C1 segment of cervical spinal cord (tissue), 14 donors: ENCODE measurements at regions not wholly inside any gene's neighbourhood (a gene's known extent, or its start where the extent isn't known, plus 50 kb on each side); places are given as distances from the start of the nearest gene placed in this dataset.
A peak's percentile ranks its signal among the peaks of the same experiment; 100 is the strongest.
"Not testable (repeated sequence)": the region's sequence is repeated elsewhere in the genome, so short reads cannot be mapped to it uniquely, and the experiment has no call there.

Experiments
- DNase-seq, 14 donors: peaks; one replicate each; lab custom pipeline; 2025; lab: John Stamatoyannopoulos, UW

DNA sequence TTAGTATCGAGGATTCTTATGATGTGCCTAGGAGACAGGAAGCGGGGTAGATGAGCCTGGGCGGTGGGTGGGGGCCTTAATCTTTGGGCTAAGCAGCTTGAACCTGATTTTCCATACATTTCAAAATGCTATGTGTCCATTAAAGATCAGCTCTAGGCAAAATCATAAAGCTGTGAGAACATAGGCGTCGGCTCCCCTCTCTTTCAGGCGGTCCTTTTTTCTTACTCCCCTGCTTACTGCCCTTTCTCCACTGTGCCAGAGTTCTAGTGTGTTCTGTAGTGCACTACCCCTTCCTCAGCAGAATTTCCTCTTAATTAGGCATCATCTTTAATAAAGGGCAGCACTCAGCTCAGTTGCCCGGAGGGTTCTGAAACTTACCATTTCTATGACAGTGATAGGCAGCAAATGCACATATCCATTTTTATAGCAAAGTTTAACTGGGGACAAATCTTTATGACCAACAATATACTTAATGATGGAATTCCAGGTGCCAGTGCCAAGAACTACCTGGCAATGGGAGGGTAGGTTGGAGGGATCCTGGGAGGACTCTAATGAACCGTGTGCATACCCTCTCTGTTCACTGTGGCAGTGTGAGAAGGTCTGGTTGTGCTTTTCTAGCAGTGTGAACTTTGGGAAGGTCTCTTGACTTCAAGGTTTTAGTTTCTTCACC, 404.5 kb upstream of the TPM1 start:
- DNase-seq = no peak

DNA sequence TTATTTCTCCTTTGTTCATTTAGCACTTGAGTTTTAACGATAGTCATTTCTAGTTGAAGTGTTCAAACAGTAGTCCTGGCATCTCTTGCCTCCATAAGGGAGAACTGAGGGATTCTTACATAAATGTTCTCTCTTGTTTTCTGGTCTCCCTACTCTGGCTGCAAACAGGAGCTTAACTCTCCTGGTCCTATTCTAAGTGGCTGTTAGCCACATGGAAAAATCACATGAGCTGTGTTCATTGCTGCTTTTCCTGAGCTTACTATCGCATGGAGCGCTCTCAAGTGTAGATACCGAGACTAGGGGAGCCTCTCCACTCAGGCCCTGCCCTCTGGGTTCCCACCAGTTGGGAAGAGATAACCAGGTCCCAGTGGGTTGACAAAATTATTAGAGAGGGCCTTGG, 403.1 kb upstream of the TPM1 start:
- DNase-seq = no peak

DNA sequence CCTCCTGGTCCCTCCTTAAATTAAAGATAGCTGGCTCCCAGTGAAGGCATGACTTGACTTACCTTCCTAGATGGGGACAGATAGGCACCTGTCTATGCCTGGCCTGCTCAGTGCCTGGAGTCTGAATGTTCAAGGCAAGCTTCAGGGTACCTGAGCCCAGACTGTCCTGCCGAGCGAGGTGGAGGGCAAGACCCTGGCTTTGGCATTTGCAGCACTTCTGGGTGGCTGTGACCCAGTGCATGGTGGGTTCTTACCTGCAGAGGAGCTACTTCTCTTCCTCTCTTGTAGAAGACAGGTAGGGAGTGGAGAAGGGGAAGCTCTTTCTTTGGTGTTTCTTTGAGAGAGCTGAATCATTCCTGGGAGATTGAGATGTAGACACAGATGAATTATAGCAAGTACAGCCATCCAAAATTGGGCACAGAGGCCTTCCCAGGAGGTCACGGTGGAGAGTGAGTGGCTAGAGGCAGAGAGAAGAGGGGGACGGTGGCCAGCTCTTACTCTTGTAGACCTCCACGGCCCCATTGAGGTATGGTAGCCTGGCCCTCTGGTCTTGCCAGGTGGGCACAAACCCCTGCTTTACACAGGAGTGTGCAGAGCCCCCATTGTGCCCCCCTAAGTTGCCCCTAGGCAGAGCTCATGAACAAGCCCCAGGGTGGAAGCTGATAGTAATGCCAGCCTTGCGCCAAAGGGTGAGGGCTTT, 402.5 kb upstream of the TPM1 start:
- no peak for DNase-seq

DNA sequence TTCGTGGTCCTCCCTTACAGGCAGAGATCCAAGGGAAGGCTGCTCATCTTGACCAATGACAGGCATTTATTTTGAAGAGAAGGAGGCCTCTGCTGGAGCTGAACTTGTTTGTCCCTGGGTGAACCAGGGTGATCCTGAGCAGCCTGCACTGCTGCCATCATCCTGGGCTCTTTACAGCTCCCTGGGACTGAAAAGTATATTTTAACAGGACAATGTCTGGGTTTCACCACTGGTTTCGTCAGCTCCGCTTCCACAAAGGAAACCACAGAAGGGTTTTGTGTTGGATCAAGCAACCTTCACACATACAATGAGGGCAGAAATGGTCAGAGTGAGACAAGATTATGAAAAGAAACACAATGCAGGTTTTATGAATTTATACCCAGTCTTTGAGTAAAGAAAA, 400.7 kb upstream of the TPM1 start:
- DNase-seq = no peak

DNA sequence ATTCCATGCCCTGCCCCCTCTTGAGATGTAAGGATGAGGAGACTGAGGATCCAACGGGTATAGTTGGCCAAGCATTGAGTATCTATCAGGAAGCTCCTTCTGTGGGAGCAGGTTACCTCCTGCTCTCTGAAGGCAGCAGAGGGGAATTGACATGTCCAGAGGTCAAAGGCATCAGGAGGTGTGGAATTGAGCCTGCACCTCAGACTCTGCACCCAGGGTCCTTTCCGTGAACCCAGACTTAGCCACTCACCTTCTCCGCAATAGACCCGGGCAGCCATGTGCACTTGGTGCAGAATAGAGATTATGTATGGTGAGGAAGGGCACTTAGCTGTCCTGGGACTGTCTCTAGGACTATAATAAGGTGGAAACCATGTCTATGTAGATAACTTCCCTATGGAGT, 399.0 kb upstream of the TPM1 start:
- DNase-seq = no peak

DNA sequence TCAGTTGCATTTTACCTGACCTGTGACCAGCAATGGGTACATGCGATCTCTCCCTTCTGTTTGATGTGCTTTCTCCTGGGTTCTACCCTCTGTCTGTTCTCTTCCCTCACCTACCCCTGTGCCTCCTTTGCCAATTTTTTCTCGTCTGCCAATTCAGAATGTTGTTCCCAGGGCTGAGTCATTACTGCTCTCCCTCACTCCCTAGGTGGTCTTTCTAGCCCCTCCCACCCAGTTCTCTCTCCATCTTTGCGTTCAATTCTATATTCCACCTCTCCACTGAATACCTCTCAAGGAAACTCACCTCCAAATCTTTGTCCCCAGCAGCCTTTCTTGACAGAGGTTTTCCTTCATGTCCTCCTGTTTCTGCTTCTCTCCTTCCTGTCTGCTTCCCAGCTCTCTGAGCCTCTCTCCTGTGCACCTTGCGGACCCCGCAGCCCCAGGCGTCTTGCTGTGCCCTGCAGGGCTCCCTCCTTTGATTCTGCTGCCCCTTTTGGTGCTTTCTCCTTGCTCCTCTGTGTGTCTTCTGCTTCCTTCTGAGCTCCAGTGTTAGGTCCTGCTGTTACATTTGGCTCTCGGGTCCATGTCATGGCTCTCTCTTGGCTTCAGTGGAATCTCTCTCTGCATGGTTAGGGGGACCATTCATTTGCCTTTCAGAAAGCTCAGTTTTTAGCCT, 398.2 kb upstream of the TPM1 start:
- no peak for DNase-seq

DNA sequence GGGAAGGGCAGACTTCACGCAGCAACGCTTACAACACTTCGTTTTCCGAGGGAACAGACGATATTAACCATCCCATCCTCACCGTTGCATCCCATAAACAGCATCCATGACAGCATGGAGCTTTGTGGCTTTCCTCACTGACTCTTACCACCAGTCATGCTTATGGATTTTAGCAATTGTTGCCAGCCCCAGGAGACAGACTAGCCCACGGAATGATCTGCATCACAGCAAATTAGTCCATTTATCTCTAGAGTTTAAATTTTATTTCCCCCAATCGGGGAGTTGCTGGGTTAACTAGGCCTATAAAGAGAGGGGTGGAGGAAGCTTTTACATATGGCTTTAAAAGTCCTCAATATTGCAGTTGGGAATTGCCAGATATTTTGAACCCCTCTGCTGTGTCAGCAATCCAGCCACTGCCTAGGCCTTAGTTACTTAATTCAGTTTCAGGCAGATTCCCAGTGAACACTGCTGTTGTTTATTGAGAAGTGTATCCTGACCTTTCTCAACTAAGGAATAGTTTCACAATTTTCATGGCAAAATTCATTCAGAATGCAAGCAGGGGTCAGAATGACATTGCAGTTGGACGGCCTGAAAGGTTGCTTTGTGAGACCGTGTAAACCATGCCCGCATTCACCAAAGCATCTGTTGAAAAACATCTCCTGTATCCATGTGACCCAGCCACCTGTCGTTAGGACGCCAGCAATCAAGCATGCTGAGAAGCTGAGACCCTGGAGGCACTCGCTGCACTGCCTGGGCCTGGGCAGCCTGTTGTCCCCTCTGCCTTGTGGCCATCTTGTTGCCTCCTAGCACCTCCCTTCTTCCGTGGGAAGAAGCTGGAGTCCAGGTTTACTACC, 397.4 kb upstream of the TPM1 start:
- no peak for DNase-seq

DNA sequence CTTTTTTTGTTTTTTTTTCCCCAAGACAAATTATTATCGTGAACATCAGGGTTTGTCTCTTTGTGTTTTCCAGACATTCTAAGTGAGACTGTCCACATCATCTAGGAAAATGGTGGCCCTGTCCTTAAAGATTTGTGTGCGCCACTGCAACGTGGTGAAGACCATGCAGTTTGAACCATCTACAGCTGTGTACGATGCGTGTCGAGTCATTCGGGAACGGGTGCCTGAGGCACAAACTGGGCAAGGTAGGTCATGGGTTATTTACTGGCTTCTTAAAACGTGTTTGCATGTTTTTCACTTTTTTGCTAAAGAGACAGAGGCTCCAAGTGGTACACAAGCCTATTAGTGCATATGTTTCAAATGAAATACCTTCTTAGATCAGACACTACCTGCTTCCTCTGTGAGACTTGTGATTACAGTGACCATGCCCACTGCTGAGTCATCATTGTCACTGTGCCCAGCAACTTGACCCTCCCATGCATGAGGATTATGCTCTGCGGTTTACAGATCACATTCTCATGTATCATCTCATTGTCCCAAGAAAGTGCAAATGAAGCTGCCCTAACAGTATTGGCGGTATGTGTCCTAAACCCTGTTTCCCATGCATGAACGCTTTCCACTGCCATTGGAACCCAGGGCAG, 395.2 kb upstream of the TPM1 start:
- peak in 1 of 14 donors; percentile 18 for DNase-seq

DNA sequence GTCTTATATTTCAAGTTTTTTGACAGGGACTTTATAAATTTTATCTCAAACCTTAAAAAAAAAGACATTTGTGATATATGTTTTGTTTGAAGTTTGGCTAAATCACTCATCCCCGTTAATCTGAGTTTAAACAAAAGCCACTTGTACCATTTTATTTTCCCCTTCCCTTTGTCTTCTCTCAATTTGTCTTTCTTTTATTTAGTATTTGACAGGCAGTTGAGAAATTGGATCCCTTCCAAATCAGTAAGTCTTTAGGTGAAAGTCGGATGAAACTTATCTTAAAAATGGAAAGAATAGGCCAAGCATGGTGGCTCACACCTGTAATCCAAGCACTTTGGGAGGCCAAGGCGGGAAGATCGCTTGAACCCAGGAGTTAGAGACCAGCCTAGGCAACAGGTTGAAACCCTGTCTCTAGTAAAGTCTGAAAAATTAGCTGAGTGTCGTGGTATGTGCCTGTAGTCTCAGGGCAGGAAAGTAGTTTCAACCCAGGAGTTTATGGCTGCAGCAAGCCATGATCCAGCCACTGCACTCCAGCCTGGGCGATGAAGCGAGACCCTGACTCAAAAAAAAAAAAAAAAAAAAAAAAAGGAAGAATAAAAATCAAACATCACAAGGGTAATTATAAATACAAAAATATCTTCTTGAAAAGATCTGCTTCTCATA, 394.6 kb upstream of the TPM1 start:
- DNase-seq = no peak

DNA sequence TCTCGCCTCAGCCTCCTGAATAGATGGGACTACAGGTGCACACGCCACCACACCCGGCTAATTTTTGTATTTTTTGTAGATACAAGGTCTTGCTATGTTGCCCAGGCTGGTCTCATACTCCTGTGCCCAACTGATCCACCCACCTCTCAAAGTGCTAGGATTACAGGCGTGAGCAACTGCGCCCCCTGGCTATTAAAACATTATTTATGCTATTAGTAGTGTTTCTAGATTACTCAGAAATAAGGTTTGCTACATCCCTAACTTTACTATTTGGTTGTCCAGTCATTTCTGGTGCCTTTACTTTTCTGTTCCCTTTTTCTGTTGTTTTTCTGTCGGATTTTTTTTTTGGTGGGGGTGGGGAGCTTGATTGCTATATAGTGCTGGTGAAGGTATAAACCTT, 393.6 kb upstream of the TPM1 start:
- DNase-seq = no peak

DNA sequence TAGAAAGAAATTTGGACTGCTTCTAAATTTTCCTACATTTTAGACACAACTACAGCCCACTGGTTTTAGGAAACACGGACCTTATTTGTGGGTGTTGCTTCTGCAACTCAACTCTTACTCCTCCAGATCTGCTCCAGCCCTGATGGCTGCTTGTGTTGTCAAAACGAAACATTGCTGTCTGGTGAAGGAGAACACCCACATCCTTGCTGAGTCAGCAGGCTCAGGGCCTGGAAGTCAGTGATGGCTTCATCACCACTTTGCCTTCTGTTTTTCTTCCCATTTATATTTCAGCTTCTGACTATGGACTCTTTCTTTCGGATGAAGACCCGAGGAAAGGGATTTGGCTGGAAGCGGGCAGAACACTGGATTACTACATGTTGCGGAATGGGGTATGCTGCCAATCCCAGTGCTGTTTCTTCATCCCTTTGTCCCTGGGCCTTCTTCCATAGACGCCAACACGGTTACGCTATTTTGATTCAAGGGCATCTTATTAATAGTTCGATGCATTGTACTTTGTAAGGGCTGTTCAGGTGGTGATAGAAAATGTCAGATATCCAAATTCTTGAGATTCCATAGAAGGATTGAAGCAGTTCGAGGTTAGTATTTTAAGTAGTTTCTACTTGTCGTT, 392.6 kb upstream of the TPM1 start:
- peak in 4 of 14 donors; percentile 11 to 32 (median 24) for DNase-seq

DNA sequence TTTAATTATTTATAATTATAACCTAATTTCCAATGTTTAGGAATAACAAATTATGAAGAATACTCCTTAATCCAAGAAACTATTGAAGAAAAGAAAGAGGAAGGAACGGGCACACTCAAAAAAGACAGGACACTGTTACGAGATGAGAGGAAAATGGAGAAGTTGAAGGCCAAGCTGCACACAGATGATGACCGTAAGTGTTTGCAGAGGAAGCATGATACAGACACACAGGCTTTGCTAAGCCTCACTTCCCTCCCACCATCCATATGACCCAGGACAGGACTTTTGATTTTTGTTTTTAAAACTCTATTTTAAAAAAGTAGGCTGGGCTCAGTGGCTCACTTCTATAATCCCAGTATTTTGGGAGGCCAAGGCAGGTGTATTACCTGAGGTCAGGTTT, 389.4 kb upstream of the TPM1 start:
- peak in 1 of 14 donors; percentile 9 for DNase-seq

DNA sequence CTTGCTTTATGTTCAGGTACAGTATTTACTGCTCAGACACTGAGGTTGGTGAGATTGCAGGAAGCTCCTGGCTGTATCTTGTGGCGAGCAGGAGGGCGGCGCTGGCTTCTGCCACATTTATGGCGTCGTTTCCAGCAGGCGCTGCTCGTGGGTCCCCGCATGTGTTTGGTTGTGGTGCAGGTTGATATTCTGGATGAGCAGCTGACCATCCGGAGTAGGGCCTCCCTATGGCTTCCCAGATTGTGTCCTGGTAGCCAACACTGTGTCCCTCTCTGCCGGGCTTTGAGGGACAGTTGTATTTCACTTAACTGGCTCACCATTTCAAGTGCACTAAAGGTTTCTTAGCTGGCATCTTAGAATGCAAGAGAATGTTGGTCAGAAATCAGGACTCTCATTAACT, 386.5 kb upstream of the TPM1 start:
- DNase-seq = no peak

DNA sequence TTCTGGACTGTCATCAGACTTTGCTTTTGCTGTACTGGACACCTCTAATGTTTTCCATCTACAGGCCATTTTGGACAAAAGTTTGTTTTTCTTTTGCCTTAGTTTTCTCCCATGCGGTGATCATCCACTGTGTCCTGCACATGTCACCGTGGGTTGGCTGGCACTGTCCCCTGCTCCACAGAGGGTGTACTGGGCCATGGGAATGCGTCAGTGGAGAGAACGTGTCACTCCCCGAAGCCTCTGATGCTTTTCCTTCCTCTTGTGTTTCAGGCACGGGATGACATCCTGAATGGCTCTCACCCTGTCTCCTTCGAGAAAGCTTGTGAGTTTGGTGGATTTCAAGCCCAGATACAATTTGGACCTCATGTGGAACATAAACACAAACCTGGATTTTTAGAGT, 385.0 kb upstream of the TPM1 start:
- DNase-seq = not testable (repeated sequence)

DNA sequence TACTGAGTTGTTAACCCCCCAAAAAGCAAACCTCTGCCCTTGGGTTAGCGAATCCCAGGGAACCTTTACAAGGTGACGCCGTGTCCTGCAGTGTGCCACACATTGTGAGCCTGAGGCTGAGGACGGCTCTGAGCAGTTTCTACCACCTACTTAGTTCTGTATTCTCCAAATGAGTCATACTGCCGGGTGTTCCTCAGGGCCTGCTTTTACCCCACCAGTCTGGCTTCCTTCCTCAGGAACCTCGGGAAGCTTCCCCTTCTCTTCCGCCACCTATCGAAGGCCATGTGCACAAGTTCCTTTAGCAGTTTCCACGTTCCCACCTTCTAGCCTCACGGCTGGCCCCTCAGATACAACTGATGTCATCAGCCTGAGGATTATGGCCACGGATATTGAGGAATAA, 384.0 kb upstream of the TPM1 start:
- DNase-seq = peak in 2 of 14 donors; percentile 23

DNA sequence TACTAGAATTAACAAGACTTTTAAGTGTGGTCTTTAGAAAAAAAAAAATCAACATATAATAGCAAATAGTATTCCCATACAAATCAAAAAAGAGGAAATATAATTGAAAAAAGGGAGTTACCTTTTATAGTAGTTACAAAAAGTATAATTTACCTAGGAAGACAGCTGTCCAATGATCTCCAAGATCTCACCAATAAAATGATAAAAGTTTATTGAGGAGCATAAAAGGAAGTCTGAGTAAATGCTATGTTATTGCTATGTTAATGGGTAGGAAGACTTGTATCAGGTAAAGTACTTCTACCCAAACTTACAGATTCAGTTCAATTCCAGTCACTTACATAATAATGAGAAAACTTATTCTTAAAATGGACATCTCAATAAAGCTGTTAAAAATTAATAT, 379.0 kb upstream of the TPM1 start:
- DNase-seq = no peak

DNA sequence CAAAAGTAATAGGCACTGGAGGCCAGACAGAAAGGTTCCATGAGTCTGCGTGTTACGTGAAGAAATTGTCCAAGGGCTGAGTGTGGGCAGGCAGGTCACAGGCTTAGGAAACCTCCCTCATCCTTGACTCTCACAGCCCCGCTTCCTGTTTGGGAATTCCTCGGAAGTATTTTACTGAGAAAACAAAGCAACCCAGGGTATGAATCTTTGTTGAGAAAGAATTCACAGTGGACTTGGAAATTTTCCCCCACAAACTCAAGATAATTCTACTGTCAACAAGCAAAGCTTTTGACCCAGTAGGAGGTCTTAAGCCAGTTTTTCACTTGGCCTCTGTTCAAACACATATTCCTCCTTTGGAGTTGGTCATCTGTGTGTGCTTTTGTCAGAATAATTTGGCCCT, 377.1 kb upstream of the TPM1 start:
- no peak for DNase-seq

DNA sequence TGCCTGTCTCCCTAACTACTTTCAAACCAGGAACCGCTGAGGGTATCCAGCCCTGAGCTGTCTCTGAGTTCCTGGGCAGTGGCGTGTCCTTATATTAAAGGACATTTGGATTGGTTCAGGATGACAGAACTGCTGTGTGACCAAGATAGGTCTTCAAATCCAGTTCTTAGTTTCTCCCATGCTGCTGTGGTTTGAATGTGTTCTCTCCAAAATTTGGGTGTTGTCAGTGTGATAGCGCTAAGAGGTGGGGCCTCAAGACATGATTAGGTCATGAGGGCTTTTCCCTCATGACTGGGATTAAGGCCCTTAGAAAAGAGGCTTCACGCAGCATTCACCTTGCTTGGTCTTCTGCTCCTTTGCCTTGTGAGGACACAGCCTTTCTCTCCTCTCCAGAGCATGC, 376.5 kb upstream of the TPM1 start:
- no peak for DNase-seq

DNA sequence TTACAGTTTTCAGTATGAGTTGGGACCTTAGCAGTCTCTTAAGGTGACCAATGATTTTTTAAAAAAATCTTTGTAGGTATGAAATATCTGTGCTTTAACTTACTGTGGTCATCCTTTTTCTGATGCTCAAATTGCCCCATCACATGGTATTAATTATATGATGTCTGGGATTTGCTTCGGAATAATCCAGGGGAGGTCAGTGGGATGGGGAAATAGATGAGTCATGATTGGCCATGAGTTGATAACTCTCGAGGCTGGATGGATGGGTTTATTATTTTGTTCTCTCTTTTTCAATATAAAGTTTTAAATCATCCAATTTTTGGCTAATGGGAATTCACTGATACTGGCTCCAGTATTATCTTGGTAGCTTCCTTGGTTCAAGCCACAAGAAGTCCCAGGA, 370.3 kb upstream of the TPM1 start:
- DNase-seq = no peak

DNA sequence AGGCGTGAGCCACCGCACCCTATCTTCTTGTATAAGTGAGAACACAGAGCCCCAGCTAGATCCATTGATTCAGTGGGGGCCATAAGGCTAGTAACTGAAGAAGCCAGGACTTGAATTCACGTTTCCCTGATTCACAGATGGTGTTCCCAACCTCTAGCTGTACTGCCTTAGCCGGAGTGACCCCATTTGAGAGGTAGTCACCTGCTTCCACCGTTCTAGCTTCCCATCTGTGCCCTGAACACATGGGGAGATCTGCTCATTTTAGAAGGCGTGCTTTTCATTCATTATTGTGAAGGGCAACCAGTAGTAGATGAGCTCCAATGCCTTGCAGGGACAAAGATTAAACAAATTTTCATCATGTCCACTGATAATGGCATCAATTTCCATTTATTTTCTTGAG, 365.7 kb upstream of the TPM1 start:
- peak in 1 of 14 donors; percentile 53 for DNase-seq
